ENCODE measurements at regions not wholly inside any gene's neighbourhood (a gene's known extent, or its start where the extent isn't known, plus 50 kb on each side); places are given as distances from the start of the nearest gene placed in this dataset.

DNA sequence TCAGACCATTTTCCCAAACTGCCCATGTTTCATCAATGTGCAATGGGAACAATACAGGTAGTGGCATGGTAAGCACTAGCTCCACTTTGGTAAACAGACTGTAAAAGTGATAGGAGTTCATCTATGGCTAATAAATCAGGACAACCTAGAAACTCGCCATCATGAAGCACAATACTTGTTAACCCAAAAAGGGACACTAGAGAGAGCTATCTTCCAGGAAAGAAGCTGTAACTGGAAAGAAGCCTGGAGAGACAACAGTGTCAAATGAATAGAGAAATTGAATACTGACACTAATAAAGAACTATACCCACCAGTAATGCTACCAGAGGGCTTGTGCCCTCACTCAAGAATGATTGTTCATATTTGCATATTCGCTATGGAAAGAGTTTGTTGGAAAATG lies 164.7 kb upstream of the RGS18 start:
- in situ Hi-C loops (cut with MboI; ENCODE audit: low sequenced_read_pairs, unreplicated experiment): no loop called here
- TF ChIP-seq, protein P1, sequence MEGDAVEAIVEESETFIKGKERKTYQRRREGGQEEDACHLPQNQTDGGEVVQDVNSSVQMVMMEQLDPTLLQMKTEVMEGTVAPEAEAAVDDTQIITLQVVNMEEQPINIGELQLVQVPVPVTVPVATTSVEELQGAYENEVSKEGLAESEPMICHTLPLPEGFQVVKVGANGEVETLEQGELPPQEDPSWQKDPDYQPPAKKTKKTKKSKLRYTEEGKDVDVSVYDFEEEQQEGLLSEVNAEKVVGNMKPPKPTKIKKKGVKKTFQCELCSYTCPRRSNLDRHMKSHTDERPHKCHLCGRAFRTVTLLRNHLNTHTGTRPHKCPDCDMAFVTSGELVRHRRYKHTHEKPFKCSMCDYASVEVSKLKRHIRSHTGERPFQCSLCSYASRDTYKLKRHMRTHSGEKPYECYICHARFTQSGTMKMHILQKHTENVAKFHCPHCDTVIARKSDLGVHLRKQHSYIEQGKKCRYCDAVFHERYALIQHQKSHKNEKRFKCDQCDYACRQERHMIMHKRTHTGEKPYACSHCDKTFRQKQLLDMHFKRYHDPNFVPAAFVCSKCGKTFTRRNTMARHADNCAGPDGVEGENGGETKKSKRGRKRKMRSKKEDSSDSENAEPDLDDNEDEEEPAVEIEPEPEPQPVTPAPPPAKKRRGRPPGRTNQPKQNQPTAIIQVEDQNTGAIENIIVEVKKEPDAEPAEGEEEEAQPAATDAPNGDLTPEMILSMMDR (IDR thresholded peaks at IDR 0.05; ENCODE audit: borderline replicate concordance, control extremely low read depth, extremely low read depth, insufficient read depth, missing control alignments): no peak
- DNase-seq (ENCODE audit: low spot score): no peak

DNA sequence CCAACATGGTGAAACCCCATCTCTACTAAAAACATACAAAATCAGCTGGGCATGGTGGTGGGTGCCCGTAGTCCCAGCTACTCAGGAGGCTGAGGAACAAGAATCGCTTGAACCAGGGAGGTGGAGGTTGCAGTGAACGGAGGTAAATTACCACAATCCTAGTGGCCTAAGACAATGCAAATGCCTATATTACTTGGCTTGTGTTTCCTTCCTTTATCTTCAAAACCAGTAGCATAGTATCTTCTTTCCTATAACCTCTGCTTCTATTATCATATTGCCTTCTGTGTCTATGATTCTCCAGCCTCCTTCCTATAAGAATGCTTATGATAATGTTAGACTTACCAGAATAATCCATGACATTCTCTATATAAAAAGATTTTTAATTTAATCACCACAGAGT lies 156.2 kb upstream of the RGS18 start:
- DNase-seq (ENCODE audit: low spot score): no peak
- TF ChIP-seq, protein P1 (IDR thresholded peaks at IDR 0.05; ENCODE audit: borderline replicate concordance, control extremely low read depth, extremely low read depth, insufficient read depth, missing control alignments): no peak
- in situ Hi-C loops (cut with MboI; ENCODE audit: low sequenced_read_pairs, unreplicated experiment): no loop called here

DNA sequence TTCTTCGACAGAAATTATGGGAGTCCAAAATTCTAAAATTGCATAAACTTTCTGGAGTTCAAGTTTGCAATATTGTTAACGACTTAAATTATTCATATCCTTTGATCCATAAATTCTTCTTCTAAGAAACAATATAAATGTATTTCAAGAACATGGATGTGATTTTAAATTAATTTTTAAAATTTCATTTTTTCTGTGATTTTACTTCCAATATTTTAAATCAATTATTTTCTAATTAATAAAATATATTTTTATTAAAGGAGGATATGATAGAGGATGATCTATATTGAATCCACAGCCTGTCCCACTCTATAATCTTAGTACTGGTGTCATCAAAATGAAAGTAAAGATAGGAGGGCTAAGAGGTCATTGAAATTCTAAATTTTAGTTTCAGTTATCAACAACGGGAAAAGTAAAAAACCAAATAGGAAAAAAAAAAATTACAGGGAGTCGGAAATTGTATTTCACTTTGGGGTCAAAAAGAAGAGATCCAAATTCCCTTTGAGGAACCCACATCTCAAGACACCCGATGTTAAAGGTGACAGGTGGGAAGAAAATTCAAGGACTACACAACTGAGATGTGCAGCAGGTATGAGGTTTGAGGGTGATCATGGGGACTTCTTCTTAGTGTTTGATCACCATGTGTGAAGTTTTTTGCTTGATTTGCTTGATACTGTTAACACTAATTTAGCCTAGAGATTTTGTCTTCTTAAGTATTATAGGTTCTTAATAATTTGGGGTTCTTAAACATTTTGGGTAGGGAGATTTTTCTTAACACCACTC lies 154.8 kb upstream of the RGS18 start:
- TF ChIP-seq, protein P1 (IDR thresholded peaks at IDR 0.05; ENCODE audit: borderline replicate concordance, control extremely low read depth, extremely low read depth, insufficient read depth, missing control alignments): no peak
- DNase-seq (ENCODE audit: low spot score): no peak
- in situ Hi-C loops (cut with MboI; ENCODE audit: low sequenced_read_pairs, unreplicated experiment): no loop called here

DNA sequence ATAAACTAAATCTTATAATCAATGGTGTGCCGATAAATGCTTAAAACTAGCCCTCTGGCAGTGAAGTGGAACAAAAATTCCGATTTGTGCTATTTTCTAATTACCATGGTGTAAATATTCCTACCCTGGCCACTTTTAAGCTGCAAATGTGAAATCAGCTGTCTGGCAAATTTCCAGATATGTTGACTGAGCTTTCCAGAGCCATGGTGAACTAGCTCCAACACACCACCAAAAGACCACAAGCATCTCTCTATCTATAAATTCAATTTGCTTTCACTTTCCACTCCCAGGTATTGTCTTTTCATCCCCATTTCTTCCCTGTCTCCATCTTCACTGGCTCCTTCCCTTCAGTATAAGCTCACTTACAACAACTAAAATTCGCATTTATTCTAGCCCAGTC lies 152.3 kb upstream of the RGS18 start:
- TF ChIP-seq, protein P1 (IDR thresholded peaks at IDR 0.05; ENCODE audit: borderline replicate concordance, control extremely low read depth, extremely low read depth, insufficient read depth, missing control alignments): no peak
- DNase-seq (ENCODE audit: low spot score): no peak
- in situ Hi-C loops (cut with MboI; ENCODE audit: low sequenced_read_pairs, unreplicated experiment): no loop called here

DNA sequence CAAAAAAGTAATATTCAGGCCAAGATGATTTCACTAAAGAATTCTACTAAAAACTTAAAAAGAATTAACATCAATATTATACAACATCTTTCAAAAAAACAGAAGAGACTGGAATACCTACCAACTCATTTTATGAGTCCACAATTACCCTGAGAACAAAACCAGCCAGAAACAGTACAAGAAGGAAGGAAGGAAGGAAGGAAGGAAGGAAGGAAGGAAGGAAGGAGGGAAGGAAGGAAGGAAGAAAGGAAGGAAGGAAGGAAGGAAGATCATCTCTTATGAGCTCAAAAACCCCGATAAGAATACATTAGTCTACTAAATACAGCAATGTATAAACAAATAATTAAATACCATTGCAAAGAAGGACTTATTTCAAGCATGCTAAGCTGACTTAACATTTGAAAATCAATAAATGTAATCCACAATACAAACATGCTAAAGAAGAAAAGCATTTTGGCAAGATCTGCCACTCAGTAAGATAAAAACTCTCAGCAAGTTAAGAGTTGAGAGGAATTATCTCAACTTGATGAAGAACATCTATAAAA lies 149.9 kb upstream of the RGS18 start:
- no peak for DNase-seq (ENCODE audit: low spot score)
- in situ Hi-C loops (cut with MboI; ENCODE audit: low sequenced_read_pairs, unreplicated experiment): no loop called here
- TF ChIP-seq, protein P1 (IDR thresholded peaks at IDR 0.05; ENCODE audit: borderline replicate concordance, control extremely low read depth, extremely low read depth, insufficient read depth, missing control alignments): no peak

DNA sequence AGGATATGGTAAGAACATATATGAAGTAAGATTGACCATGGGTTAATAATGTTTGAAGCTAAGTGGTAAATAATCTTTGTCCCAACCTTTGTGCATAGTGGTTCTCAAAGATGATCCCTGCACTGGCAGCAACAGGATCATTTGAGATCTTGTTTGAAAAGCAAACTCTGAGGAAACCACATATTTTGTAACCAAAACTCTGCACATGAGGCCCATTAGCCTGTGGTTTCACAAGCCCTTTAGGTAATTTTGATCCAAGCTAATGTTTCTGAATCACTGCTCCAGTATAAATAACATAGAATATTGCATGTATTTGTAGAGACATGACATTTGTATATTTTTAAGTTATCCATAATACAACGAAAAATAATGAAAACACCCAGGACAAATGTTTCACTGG lies 147.9 kb upstream of the RGS18 start:
- TF ChIP-seq, protein P1 (IDR thresholded peaks at IDR 0.05; ENCODE audit: borderline replicate concordance, control extremely low read depth, extremely low read depth, insufficient read depth, missing control alignments): no peak
- in situ Hi-C loops (cut with MboI; ENCODE audit: low sequenced_read_pairs, unreplicated experiment): no loop called here
- no peak for DNase-seq (ENCODE audit: low spot score)

Measured in GM13976 (cell line).